Panc1 (cell line): ENCODE measurements at regions not wholly inside any gene's neighbourhood (a gene's known extent, or its start where the extent isn't known, plus 50 kb on each side); places are given as distances from the start of the nearest gene placed in this dataset.

Source experiments
- ATAC-seq: fragments of 200-7000 bp; cut with Tn5 transposase; 2 replicates; pipeline ENCODE4 v1.9.1; 2020; ENCODE audit warnings: mild to moderate bottlenecking, moderate library complexity
- BruUV-seq: library from RNA; stranded (reverse); fragments of 400-500 nt; replicated peaks from 2 replicates; lab custom pipeline; 2021; lab: Mats Ljungman, UMichigan
- CTCF ChIA-PET: fragments of 300-600 bp; sonication (Branson Sonifier 250); formaldehyde crosslinking; loops from one replicate; lab custom pipeline; 2022; ENCODE audit warnings: antibody characterized with exemption; lab: Charles Lee
- POLR2A ChIA-PET: fragments of 300-600 bp; sonication (Branson Sonifier 250); formaldehyde crosslinking; loops from one replicate; lab custom pipeline; 2022; ENCODE audit warnings: antibody characterized with exemption; lab: Charles Lee
- DNase-seq: peaks from one replicate; pipeline ENCODE4 v3.0.0-alpha.2; 2010; ENCODE audit warnings: low read depth, low spot score
- H3K27ac ChIP-seq: 2 replicates; pipeline ENCODE4 v1.5.1; 2011; ENCODE audit warnings: mild to moderate bottlenecking, low read length, inconsistent platforms
- H3K27me3 ChIP-seq: fragments of 200-500 bp; sonication (Bioruptor generic); 2 replicates; pipeline ENCODE4 v1.6.0; 2014; ENCODE audit warnings: low read length, inconsistent platforms; ENCODE audit not compliant: control insufficient read depth, insufficient read depth
- H3K36me3 ChIP-seq: fragments of 200-500 bp; sonication (Bioruptor generic); 2 replicates; pipeline ENCODE4 v1.5.1; 2014; ENCODE audit warnings: inconsistent platforms, mild to moderate bottlenecking, low read length, moderate library complexity; ENCODE audit not compliant: control insufficient read depth, insufficient read depth
- H3K4me1 ChIP-seq: 2 replicates; pipeline ENCODE4 v1.5.1; 2011; ENCODE audit warnings: inconsistent platforms, mild to moderate bottlenecking, low read length, moderate library complexity; ENCODE audit not compliant: control insufficient read depth, insufficient read depth
- H3K4me3 ChIP-seq, 2 experiments: 2 replicates each; pipeline ENCODE4 v1.5.1; 2011 to 2012; ENCODE audit warnings: low read depth in 2 of 2, low read length in 2 of 2, mild to moderate bottlenecking in 2 of 2, inconsistent platforms in 1 of 2, moderate library complexity in 1 of 2
- H3K9me3 ChIP-seq: fragments of 200-500 bp; sonication (Bioruptor generic); 2 replicates; pipeline ENCODE4 v1.5.1; 2014; ENCODE audit warnings: low read depth, mild to moderate bottlenecking, inconsistent platforms, low read length, moderate library complexity; ENCODE audit not compliant: control insufficient read depth, insufficient read depth
- POLR2AphosphoS5 ChIP-seq: IDR thresholded peaks from 2 replicates; pipeline ENCODE4 v1.6.1; 2012; ENCODE audit warnings: mild to moderate bottlenecking, low read depth, low read length, moderate library complexity
- SIN3A ChIP-seq: IDR thresholded peaks from 2 replicates; pipeline ENCODE4 v1.6.1; 2012; ENCODE audit warnings: low read depth, mild to moderate bottlenecking, low read length, moderate library complexity, borderline replicate concordance; ENCODE audit not compliant: insufficient read depth
- TCF7L2 ChIP-seq: IDR thresholded peaks from 2 replicates; pipeline ENCODE4 v1.6.1; 2011; ENCODE audit warnings: mild to moderate bottlenecking, low read depth, low read length, inconsistent platforms
- in situ Hi-C: cut with HindIII; loops from 2 replicates; pipeline ENCODE4 v1.10.0; 2016; ENCODE audit warnings: low sequenced_read_pairs, low pct_unique_long_range_greater_than_20kb
- intact Hi-C: fragments of 100-400 bp; cut with micrococcal nuclease; formaldehyde crosslinking; loops from one replicate; pipeline ENCODE4 v1.10.0; 2022; ENCODE audit not compliant: unreplicated experiment
- TF ChIP-seq, protein P1 (sequence below): fragments of 450-650 bp; IDR thresholded peaks from 2 replicates; pipeline ENCODE4 v1.5.1; 2017; ENCODE audit warnings: mild to moderate bottlenecking
- TF ChIP-seq, protein P2 (sequence below), 2 experiments: IDR thresholded peaks; 2 replicates each; pipeline ENCODE4 v1.6.1; 2011 to 2012; ENCODE audit warnings: low read depth in 2 of 2, control low read depth in 1 of 2, low read length in 1 of 2, mild to moderate bottlenecking in 1 of 2, moderate library complexity in 1 of 2; ENCODE audit not compliant: insufficient read depth in 1 of 2

GRCh38 chr20:53776858-53777257, 183.2 kb upstream of the ZNF217 start:
- CTCF ChIA-PET, result interaction anchor here (0.5 kb wide), 1 partner anchor 40 kb away, joined by 3 read pairs; no protein-coding TSS in a partner anchor
- TF ChIP-seq POLR2AphosphoS5 (no peak), TCF7L2 (no peak), SIN3A (no peak)
- TF ChIP-seq, protein P1, sequence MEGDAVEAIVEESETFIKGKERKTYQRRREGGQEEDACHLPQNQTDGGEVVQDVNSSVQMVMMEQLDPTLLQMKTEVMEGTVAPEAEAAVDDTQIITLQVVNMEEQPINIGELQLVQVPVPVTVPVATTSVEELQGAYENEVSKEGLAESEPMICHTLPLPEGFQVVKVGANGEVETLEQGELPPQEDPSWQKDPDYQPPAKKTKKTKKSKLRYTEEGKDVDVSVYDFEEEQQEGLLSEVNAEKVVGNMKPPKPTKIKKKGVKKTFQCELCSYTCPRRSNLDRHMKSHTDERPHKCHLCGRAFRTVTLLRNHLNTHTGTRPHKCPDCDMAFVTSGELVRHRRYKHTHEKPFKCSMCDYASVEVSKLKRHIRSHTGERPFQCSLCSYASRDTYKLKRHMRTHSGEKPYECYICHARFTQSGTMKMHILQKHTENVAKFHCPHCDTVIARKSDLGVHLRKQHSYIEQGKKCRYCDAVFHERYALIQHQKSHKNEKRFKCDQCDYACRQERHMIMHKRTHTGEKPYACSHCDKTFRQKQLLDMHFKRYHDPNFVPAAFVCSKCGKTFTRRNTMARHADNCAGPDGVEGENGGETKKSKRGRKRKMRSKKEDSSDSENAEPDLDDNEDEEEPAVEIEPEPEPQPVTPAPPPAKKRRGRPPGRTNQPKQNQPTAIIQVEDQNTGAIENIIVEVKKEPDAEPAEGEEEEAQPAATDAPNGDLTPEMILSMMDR, result no peak
- TF ChIP-seq, protein P2, sequence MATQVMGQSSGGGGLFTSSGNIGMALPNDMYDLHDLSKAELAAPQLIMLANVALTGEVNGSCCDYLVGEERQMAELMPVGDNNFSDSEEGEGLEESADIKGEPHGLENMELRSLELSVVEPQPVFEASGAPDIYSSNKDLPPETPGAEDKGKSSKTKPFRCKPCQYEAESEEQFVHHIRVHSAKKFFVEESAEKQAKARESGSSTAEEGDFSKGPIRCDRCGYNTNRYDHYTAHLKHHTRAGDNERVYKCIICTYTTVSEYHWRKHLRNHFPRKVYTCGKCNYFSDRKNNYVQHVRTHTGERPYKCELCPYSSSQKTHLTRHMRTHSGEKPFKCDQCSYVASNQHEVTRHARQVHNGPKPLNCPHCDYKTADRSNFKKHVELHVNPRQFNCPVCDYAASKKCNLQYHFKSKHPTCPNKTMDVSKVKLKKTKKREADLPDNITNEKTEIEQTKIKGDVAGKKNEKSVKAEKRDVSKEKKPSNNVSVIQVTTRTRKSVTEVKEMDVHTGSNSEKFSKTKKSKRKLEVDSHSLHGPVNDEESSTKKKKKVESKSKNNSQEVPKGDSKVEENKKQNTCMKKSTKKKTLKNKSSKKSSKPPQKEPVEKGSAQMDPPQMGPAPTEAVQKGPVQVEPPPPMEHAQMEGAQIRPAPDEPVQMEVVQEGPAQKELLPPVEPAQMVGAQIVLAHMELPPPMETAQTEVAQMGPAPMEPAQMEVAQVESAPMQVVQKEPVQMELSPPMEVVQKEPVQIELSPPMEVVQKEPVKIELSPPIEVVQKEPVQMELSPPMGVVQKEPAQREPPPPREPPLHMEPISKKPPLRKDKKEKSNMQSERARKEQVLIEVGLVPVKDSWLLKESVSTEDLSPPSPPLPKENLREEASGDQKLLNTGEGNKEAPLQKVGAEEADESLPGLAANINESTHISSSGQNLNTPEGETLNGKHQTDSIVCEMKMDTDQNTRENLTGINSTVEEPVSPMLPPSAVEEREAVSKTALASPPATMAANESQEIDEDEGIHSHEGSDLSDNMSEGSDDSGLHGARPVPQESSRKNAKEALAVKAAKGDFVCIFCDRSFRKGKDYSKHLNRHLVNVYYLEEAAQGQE (IDR thresholded peaks at IDR 0.05; ENCODE audit: insufficient read depth in 1 of 2, low read depth in 2 of 2, low read length in 1 of 2), result no peak
- DNase-seq (no peak), ATAC-seq (no peak)
- no TSS peak for BruUV-seq
- H3K27me3 ChIP-seq, result no peaks in the 10 kb centered on the region
- intact Hi-C loops (no loop called here), in situ Hi-C loops (no loop called here)
- no peaks in the 10 kb centered on the region for H3K9me3 ChIP-seq
- peak overlapping the region; percentile 100 for H3K27ac ChIP-seq
- H3K4me3 ChIP-seq, result no peak overlapping the region
- H3K4me1 ChIP-seq, result peaks cover 39% of the 10 kb centered on the region
- no peaks in the 10 kb centered on the region for H3K36me3 ChIP-seq
- POLR2A ChIA-PET, result interaction anchor here (1.0 kb wide), 1 partner anchor 37 kb away, joined by 3 read pairs; no protein-coding TSS in a partner anchor

GRCh38 chr20:53774461-53775203, 181.0 kb upstream of the ZNF217 start:
- peak; percentile 52 for ATAC-seq
- Histone ChIP-seq H3K4me1 (peaks cover 42% of the 10 kb centered on the region), H3K27me3 (no peaks in the 10 kb centered on the region), H3K9me3 (no peaks in the 10 kb centered on the region), H3K36me3 (no peaks in the 10 kb centered on the region), H3K27ac (peak overlapping the region; percentile 100), H3K4me3 (no peak overlapping the region)
- TF ChIP-seq TCF7L2 (peak; percentile 25; the same call in 1 of the 2 replicates), SIN3A (no peak), POLR2AphosphoS5 (no peak)
- TF ChIP-seq, protein P1, result no peak
- TF ChIP-seq, protein P2 (IDR thresholded peaks at IDR 0.05; ENCODE audit: insufficient read depth in 1 of 2, low read depth in 2 of 2, low read length in 1 of 2), result no peak
- ChIA-PET CTCF (no interaction called here), POLR2A (interaction anchor here (0.7 to 1.7 kb wide), 5 partner anchors 10 to 141 kb away, joined by 3 to 9 read pairs (median 5); no protein-coding TSS in a partner anchor)
- intact Hi-C loops, result loop anchor here (1.0 kb wide), 1 partner anchor 32 kb away; no protein-coding TSS in a partner anchor
- BruUV-seq, result TSS peak; percentile 81
- in situ Hi-C loops, result no loop called here
- DNase-seq, result no peak
